ENCODE measurements at regions not wholly inside any gene's neighbourhood (a gene's known extent, or its start where the extent isn't known, plus 50 kb on each side); places are given as distances from the start of the nearest gene placed in this dataset.
"Not testable (repeated sequence)": the region's sequence is repeated elsewhere in the genome, so short reads cannot be mapped to it uniquely, and the experiment has no call there.

DNA sequence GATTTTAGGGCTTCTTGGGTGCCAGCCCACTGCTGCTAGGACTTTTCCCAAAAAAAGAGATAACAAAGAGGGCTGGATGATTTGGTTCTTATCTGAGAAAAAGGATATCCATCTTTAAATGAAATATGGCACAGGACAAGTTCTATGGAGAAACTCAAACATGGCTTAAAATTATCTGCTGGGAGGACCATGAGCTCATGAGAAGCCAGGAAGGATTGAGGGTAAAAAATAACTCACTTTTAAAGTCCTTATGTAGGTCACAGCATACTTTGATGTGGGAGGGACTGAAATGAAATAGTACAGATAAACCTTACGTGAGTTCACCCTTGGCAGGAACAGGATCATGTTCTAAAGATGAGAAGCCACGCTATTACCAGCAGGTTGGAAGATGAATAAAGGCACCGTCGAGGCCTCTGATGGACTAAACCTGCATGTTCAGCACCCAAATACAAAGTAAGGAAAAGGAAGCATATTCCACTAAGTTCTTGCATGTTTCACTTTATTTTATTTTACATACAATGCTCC lies 369.2 kb upstream of the KLF6 start:
- no peak for DNase-seq (ENCODE audit: low spot score)

DNA sequence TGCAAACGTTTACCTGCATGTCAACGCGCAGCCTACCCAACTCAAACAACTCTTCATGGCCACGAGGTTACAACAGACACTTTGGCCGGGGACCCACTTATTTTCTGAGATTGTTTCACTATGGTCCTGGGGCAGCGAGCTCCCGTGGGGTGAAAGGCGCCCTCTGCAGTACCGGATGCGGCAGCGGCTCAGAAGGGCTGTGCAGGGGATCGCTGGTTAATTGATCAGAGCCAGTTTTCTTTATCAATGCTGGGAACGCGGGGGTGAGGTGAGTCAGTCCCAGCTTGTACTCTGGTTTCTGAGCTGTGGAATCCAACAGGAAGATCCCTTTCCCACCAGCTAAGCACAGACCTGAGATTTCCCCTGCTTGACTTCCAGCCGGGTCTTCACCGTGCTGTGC lies 366.5 kb upstream of the KLF6 start:
- DNase-seq (ENCODE audit: low spot score) = no peak

DNA sequence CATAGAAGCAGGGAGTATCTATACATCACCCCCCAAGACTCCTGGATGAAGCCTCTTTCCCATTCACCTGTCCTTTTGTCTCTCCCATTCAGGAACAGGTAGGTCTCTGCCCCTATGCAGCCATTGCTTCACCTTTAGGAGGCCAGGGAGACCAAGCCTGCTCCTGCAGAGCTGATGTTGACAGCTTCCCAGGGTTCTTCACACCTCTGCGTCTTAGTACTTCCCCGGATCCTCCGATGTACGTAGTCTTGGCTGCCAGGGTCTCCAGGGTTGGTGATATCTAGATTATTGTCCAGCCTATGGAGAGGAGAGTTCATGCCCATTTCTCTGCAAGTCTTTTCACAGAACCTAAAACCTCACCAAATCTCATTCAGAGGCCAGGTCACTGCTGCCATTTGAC lies 365.7 kb upstream of the KLF6 start:
- no peak for DNase-seq (ENCODE audit: low spot score)

DNA sequence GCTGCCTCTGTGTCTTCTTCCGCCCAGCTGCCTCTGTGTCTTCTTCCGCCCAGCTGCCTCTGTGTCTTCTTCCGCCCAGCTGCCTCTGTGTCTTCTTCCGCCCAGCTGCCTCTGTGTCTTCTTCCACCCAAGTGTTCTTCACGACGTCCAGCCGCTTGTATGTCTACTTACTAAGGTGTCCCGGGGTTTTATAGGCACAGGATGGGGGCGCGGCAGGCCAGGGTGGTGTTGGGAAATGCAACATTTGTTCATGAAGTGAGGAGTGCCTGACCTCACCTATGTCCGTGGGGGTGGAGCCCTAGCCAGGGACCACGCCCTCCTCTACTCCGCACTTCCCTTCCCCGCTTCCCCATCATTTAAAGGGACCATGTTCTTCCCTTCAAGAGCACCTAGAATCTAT lies 364.5 kb upstream of the KLF6 start:
- not testable (repeated sequence) for DNase-seq (ENCODE audit: low spot score)

DNA sequence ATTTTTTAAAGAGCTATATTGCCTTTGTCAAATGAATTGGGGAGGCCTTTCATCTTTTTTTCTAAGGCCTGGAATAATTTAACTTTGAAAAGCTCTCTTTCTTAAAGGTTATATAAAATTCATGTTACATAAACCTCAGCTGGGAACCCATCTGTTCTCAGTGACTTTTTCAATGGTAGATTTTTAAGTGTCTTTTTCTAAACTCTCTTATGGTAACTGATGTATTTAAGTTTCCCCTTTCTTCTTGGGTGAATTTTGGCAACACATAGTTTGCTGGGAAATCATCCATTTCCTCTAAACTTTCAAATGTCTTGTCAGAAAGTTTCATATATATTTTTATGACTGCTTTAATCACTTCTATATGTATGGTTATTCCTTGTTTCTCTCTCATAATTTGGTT lies 362.2 kb upstream of the KLF6 start:
- no peak for DNase-seq (ENCODE audit: low spot score)

DNA sequence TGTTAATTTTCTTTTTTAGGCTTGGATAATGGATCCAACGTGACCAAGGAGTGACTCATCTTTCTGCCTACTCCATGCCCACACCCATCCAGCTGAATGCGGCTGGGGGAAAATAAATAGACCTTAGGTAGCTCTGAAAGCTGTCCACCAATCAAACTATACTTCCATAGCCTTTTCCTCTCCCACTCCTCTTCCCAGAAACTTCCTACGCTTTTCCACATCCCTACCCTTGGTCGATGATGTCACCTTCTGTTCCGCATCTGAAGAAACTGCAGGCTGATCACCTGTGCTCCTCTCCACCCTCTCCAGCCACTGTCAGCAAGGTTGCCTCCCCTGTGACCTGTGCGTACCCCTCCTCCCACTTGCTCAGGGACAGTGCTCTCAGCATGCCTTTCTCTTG lies 359.8 kb upstream of the KLF6 start:
- no peak for DNase-seq (ENCODE audit: low spot score)

DNA sequence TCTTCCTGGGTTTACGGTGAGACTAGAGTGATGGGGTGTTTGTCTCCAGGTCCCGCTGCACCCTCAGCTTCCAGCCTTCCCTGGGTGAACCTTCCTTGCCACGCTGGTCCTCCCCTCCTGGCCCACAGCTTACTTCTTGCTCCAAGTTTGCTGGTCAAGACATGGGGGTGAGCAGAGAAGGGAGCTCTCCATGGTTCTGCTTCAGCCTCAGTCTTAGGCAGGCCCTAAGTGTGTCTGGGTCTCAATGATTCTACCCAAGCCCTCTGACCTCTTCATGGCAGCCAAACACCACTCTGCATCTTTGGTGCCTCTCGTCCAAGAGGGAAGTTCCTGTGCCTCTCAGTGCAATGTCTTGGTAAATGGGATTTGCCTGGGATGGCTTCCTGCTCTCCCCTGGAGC lies 356.5 kb upstream of the KLF6 start:
- no peak for DNase-seq (ENCODE audit: low spot score)

DNA sequence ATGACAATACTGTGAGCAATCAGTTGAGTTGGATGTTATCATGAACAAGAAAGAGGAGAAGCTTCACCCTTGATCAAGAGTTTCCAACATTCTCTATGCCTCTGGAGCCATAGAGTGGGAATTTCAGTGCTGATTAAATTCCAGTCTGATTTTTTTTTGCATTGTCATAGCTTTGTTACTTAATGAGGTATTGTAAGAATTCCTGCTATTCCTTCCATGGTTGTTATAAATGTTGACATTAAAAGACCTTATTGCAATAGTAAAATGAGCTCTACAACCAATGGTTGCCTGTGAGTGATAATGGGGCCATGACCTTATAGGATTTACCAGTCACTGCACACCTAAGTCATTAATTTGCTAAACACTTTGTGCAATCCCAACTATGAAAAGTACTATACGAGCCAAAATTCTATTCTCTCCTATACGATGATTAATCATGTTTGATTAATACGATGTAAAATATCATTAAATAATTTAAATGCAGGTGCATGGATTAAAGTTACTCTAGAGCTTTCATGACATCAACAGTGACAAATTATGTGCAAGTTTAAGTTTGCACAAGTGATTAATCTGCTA lies 353.2 kb upstream of the KLF6 start:
- DNase-seq (ENCODE audit: low spot score) = no peak

DNA sequence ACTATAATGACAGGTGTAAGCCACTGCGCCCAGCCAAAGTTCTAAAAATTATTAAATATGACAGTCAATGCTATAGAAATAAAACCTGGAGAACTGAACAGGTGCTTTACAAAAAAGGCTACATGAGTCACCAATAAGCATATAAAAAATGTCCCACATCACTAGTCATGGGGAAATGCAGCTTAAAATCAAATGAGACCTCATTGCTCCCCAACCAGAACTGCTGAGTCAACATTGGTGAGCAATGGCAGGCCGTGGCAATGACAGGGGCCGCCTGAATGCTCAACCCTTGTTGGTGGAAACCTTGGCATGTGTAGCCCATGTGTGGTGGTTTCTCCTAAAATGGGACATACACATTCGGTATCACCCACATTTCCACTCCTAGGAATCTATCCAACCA lies 352.3 kb upstream of the KLF6 start:
- no peak for DNase-seq (ENCODE audit: low spot score)

DNA sequence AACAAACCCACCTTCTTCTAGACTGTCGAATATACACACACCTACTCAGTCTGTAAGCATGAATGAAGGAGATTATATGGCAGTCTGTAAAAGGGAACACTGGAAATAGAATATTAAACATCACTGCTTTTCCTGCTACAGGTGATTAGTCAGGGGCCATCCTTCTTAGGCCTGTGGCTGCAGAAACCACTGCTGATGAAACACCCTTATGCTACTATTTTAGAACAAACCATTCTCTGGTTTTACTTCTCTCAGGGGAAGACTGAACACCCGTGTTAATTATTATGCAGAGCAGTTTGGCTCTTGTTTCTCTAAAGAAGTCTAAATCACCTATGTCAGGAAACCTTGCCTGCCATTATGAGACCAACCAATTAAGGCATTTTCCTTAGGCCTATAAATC lies 351.1 kb upstream of the KLF6 start:
- DNase-seq (ENCODE audit: low spot score) = no peak

DNA sequence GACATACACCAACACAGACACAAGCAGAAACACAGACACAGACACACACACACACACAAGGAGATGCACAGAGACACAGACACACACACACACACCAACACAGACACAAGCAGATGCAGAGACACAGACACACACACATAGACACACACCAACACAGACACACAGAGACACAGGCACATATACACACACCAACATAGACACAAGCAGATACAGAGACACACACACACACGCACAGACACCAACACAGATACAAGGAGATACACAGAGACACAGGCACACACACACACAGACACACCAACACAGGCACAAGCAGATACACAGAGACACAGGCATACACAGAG lies 347.2 kb upstream of the KLF6 start:
- DNase-seq (ENCODE audit: low spot score) = no peak

DNA sequence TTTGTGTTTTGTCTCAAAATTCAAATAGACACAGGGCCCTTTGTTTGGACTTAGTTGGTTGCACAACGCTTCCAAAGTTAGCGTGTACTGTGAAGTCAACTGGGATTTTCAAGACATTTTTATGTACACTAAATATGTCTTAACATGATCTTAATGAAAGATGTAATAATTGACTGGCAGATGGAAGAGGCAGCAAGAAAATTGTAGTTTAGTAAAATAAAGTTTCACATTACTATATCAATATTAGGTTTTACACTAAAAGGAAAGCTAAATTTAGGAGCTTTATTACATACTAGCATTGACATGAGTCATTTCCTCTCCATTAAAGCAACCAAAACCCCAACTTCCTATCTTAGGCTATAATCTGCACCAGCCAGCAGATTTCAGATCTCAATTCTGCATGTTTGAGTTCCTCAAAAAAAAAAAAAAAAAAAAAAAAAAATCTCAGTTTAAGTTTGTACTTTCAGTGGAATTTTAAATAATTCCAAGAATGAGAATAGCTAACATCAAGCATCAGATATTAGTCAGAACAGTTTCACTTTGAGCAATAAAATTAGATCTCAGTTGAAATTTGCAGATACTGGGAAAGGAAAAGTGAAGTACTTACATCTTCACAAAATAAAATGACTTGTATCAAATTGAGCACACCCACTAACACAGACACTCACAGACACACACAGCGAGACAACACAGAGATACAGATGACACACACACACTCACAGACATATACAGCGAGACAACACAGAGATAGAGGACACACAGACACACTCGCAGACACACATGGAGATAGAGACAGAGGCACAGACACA lies 346.6 kb upstream of the KLF6 start:
- no peak for DNase-seq (ENCODE audit: low spot score)

DNA sequence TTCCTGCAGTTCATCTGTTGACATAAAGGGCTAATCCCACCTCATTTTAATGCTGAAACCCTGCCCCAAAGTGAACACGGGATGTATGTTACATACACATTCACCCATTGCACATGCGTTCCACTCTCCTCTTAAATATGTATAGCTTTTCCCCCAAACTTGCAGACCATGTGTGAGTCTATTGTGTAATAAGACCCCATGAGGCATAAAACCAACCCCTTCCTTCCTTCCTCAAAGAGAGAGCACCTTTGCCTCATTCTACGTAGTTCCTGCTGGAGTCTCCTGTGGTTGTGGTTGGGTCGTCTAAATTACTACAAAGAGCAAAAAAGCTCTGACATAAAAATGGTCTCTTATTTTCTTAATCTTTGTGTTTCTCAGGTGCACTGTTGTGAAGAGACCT lies 345.7 kb upstream of the KLF6 start:
- DNase-seq (ENCODE audit: low spot score) = no peak

DNA sequence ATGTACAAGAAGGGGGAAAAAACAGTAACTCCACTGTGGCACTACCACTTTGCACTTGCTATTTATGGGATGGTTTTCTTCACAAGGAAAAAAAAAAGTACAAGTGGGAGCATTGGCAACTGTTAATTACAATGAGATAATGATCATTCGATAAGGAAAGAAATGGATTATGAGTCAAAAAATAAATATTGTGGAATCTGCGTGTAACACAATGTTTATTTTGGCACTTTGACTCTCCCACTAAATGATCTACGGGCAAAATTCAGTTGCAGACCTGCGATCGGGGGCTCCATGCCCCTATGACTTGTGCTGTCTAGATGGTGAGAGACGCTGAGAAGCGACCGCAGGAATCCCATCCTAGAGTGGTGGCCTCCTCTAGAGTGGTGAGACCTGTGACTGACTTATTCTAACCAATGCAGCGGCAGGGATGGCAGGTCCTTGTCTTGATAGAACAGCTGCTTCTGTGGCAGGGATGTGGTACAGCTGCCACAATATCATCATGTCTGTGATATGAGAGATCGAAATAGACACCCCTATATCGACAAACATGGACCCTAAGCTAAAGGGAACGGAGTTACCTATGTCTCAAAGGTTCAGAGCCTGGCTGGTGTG lies 345.0 kb upstream of the KLF6 start:
- no peak for DNase-seq (ENCODE audit: low spot score)

DNA sequence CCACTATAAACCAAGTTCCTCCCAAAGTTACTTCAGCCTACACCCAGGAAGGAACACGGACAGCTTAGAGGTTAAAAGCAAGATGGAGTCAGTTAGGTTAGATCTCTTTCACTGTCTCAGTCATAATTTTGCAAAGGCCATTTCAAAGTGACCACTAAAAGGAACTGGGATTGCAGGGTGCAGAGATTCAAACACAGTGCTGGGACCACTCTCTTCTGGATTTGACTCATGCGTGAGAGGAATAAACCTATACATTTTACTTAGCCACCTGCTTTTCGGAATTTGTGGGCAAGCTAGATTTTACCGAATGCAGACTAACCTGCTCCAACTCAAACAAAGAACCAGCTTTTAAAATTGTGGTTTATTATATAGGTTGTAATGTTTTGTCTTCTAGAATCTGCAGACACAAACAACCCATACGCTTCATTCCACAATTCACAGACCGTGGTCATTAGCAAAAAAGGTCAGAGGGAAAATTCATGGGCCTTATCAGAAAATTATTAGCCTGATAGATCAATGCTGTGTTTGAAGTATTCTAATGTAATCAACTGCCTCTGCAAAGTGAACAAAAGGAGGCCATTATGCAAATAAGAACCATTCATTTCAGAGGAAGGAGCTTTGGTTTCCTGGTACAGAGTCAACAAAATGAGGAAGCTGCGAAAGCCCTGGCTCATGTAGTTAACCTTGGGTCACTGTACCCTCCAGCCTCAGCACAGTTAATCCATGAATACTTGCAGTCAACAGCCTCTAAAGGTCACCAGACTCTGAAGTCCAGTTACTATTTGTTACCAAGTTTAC lies 342.7 kb upstream of the KLF6 start:
- no peak for DNase-seq (ENCODE audit: low spot score)

DNA sequence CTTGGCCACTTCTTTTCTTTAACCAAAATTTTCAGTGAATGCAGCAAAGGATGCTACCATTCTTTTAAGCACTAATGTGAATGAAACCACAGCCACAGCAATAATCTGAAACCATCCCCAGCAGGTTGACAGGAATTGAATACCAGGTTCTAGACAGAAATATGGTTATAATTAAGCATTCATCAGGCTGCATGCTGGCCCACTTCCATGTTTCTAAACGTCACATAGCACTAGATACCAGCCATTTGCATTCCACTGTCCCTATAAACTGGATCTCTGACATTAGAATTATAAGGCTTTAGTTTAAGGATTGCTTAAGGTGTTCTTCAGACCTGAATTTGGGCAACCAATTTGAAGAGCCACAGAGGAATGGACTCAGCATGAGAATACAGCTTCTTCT lies 340.8 kb upstream of the KLF6 start:
- DNase-seq (ENCODE audit: low spot score) = no peak

DNA sequence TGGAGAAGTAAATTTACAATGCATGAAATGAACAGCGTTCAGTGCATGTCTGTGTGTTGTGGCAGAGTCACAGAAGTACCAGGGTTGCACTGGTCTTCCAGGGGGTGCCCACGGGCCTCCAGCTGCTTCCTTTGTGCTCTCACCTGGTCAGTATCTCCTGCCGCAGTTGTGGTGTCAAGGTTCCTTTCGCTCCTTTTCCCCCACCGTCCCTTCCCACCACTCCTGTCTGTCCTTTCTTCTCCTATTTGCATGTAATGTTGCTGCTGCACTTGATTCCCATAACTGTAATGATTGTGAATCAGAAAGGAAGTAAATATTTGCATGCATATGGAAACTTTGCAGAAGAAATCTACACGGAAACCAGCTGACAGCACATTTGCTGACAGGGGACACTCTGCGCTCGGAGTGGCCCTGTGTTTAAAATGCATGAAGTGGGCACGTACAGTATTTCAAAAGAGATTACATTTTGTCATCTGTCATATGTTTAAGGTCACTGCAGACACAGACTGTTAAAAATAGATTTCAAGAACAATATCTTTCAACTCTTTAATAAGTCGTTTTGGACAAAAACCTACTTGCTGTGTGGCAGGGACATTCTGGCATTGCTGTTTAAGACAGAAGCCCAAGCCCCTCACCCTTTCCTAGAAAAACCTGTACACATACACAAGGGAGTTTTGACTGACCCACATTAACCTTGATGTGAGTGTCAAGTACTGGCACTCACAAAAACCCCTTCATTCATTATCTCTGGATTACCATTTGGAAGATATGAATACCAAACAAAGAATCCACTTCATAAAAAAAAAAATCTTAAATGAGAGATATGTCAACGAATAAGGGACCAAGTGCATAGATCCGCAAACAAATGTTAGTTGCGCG lies 336.7 kb upstream of the KLF6 start:
- no peak for DNase-seq (ENCODE audit: low spot score)

DNA sequence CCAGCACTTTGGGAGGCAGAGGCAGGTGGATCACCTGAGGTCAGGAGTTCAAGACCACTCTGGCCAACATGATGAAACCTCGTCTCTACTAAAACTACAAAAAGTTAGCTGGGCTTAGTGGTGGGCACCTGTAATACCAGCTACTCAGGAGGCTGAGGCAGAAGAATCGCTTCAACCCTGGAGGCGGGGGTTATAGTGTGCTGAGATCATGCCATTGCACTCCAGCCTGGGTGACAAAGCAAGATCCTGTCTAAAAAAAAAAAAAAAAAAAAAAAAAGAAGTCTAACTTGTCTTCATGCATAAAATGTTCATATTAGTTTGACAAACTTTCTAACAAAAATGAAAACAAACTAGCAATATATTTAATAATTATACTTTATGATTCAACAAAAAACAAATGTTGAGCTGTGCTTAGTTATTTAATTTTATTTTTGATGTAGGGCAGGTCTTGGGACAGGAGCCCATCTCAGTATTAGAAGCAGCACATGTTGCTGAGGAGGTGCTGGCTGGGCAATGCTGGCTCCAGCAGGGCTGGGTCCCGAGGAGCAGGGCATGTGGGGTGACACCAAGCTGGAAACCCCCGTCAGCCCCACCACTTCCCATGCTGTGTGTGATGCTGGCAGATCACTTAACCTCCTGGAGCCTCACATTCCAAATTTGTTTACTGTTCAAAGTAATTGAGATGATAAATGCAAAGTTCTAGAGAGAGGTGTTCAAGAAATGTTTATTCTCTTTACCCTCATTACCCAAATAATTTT lies 335.3 kb upstream of the KLF6 start:
- DNase-seq (ENCODE audit: low spot score) = no peak

DNA sequence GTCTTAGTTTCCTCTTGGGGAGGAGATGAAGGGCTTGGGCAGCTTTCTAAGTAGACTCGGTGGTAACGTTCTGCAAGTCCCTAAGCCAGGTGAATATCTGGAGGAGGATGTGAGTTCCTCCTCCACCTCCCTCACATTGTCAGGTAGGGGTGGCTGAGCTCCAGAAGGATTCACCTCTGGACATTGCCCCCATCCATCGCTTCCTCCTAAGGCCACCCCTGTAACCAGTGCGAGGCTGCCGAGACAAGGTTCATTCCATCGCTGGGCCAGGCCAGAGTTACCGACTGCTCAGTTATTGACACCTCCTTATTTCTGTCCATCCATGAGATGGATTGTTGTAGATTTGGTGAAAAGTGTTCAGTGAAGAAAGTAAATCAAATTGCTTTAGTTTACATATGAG lies 334.1 kb upstream of the KLF6 start:
- no peak for DNase-seq (ENCODE audit: low spot score)

DNA sequence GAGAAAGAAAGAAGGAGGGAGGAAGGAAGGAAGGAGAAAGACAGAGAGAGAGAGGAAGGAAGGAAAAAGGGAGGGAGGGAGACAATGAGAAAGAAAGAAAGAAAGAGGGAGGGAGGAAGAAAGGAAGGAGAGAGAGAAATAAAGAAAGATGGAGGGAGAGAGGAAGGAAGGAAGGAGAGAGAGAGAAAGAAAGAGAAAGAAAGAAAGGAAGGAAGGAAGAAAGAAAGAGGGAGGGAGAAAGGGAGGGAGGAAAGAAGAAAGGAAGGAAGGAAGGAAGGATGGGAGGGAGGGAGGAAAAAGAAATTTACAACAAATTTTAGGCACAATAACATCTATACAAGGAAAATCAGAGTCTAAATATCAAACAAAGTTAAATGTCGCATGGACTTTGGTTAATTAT lies 332.6 kb upstream of the KLF6 start:
- no peak for DNase-seq (ENCODE audit: low spot score)

DNA sequence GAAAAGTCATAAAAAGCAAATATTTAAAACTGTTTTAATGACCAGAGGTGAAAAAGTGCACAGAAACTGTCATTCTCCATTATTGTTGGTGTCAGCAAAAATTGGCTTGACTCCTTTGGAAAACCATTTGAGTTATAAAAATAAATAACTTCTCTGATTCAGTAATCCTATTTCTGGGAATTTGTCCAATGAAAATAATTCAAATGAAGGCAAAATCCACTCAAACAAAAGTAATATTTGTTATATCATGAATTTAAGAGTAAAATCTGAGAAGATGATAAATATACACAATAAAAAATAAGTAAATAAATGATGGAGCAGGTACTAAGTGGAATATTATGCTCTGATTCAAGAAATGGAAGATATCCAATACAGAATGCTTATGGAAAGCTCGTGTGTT lies 326.6 kb upstream of the KLF6 start:
- DNase-seq (ENCODE audit: low spot score) = no peak
